Activated CD8-positive, alpha-beta T cell treated with anti-CD3 and anti-CD28 coated beads, Interleukin-2, amount 10 ng/mL, durations not matched to agents 7 days and 5 days (primary cell): ENCODE measurements at regions not wholly inside any gene's neighbourhood (a gene's known extent, or its start where the extent isn't known, plus 50 kb on each side); places are given as distances from the start of the nearest gene placed in this dataset.
"Not testable (repeated sequence)": the region's sequence is repeated elsewhere in the genome, so short reads cannot be mapped to it uniquely, and the experiment has no call there.

Source experiments
- ATAC-seq: fragments of 150-1000 bp; cut with Tn5 transposase; one replicate; pipeline ENCODE4 v1.10.0; 2021; ENCODE audit warnings: moderate library complexity
- CTCF ChIA-PET: fragments of 350-600 bp; sonication (Branson Sonifier 250); formaldehyde crosslinking; loops from one replicate; lab custom pipeline; 2021; ENCODE audit warnings: antibody characterized with exemption; lab: Charles Lee
- POLR2A ChIA-PET: fragments of 350-600 bp; sonication (Branson Sonifier 250); formaldehyde crosslinking; loops from one replicate; lab custom pipeline; 2021; ENCODE audit warnings: antibody characterized with exemption; lab: Charles Lee
- DNase-seq: peaks from one replicate; pipeline ENCODE4 v3.0.0-alpha.2; 2020
- H3K27ac Mint-ChIP-seq: one replicate; pipeline ENCODE4 v1.8.0; 2021; ENCODE audit warnings: mild to moderate bottlenecking, mixed read lengths
- H3K27me3 Mint-ChIP-seq: one replicate; pipeline ENCODE4 v1.8.0; 2021; ENCODE audit warnings: low read depth, mixed read lengths
- H3K36me3 Mint-ChIP-seq: one replicate; pipeline ENCODE4 v1.8.0; 2021; ENCODE audit warnings: low read depth, mixed read lengths
- H3K4me1 Mint-ChIP-seq: one replicate; pipeline ENCODE4 v1.8.0; 2021; ENCODE audit warnings: low read depth, mixed read lengths
- H3K4me3 Mint-ChIP-seq: one replicate; pipeline ENCODE4 v1.8.0; 2021; ENCODE audit warnings: mild to moderate bottlenecking, mixed read lengths
- H3K9me3 Mint-ChIP-seq: one replicate; pipeline ENCODE4 v1.8.0; 2022; ENCODE audit warnings: mixed read lengths; ENCODE audit not compliant: insufficient read depth

DNA sequence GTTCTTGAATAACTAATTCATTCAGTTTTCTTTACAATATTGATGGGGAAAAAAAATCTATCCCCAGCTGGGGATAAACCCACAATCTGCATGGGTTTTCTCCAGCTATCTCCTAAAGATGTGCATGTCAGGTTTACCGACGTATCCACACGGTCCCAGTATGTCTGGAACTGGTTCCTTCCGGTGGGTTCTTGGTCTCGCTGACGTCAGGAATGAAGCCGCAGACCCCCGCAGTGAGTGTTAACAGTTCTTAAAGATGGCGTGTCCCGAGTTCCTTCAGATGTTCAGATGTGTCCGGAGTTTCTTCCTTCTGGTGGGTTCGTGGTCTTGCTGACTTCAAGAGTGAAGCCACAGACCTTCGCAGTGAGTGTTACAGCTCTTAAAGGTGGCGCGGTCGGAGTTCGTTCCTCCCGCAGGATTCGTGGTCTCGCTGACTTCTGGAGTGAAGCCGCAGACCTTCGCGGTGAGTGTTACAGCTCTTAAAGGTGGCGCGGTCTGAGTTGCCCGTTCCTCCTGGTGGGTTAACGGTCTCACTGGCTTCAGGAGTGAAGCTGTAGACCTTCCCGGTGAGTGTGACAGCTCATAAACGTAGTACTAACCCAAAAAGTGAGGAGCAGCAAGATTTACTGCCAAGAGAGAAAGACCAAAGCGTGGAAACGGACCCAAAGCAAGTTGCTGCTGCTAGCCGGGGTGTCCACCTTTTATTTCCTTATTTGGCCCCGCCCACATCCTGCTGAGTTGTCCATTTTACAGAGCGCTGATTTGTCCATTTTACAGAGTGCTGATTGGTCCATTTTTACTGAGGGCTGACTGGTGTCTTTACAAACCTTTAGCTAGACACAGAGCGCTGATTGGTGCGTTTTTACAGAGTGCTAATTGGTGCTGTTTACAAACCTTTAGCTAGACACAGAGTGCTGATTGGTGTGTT, 195.1 kb upstream of the NR2F2 start:
- no peaks in the 10 kb centered on the region for H3K27me3 Mint-ChIP-seq

DNA sequence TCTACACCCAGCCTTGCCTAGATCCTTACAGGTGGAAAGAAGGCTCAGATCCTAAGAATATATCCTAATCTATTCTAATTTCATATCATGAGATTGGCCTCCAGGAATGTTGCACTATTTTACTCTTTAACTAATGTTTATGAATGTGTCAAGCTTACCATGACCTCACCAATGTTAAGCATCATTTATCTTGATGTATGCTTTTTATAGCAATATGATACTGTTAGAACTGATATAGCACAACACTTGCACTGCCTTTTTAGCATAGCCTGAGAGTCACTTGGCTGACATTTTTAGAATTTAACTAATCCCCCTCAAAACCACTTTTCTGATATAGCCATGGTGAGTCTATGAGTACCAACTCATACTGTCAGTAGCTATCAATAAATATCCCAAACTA, 191.5 kb upstream of the NR2F2 start:
- H3K27me3 Mint-ChIP-seq, result no peaks in the 10 kb centered on the region
- no peaks in the 10 kb centered on the region for H3K9me3 Mint-ChIP-seq
- H3K4me3 Mint-ChIP-seq, result no peak overlapping the region
- no peak for DNase-seq
- no peaks in the 10 kb centered on the region for H3K4me1 Mint-ChIP-seq
- no peaks in the 10 kb centered on the region for H3K36me3 Mint-ChIP-seq
- no peak for ATAC-seq
- no peak overlapping the region for H3K27ac Mint-ChIP-seq
- POLR2A ChIA-PET, result no interaction called here
- CTCF ChIA-PET, result no interaction called here

More for the DNA sequence above, 195.1 kb upstream of the NR2F2 start:
- DNase-seq (no peak), ATAC-seq (no peak)
- Mint-ChIP-seq H3K4me3 (no peak overlapping the region), H3K9me3 (no peaks in the 10 kb centered on the region), H3K4me1 (no peaks in the 10 kb centered on the region), H3K36me3 (no peaks in the 10 kb centered on the region), H3K27ac (no peak overlapping the region)
- POLR2A ChIA-PET, result no interaction called here
- CTCF ChIA-PET, result no interaction called here

DNA sequence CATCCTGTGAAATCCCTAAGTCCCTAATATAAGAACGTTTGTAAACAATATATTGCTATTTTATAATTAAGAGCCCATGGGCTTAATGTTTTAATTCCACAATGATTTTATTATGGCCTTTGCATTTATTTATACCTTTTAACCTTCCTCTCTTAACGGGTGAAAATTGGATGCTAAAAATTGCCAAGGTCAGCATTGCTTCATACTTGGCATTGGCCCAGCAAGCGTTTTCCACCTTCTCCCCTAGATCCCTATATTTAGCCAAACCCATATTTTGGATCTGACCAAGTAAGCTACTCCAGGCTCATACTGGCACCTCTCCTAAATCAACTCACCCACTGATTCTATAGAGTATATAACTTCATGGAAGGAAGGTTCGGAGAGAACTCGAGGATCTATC, 188.0 kb upstream of the NR2F2 start:
- Mint-ChIP-seq H3K27ac (no peak overlapping the region), H3K4me3 (no peak overlapping the region), H3K27me3 (no peaks in the 10 kb centered on the region), H3K36me3 (no peaks in the 10 kb centered on the region), H3K4me1 (no peaks in the 10 kb centered on the region), H3K9me3 (no peaks in the 10 kb centered on the region)
- DNase-seq (no peak), ATAC-seq (no peak)
- ChIA-PET POLR2A (no interaction called here), CTCF (no interaction called here)

DNA sequence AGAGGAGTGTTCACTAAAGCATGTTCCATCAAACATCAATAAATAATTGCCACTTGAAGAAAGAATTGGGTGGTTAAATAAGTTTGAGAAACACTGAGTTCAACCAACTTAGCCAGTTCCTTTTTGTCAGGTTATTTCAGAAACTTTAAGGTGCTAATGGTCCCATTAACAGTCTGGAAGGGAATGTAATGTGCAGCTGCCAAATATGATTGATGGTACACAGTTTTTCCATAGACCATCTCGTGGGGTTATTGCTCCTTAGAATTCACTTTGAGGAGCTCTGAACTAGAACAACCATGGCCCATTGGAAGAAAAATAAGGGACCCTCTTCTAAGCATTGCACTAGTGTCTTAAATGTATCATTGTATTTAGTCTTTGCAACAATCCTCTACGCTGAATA, 185.8 kb upstream of the NR2F2 start:
- no peak overlapping the region for H3K27ac Mint-ChIP-seq

DNA sequence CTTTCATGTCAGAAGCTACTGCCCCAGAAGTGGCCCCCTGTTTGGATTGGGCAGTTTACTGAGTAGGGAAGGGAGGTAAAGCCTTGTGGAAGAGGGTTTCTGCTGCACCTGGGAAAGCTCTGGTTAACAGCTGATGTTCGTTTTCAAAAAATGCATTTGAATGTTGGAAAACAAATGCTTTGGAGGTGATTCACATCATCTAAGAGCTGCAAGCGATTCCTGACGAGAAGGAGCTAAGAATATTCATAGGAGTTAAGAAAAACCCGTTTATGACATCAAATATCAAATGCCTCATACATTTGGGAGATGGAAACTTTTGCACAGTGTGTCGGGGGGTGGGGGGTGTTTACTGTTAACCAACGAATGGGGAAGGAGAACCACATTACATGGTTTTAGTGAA, 183.8 kb upstream of the NR2F2 start:
- H3K4me3 Mint-ChIP-seq, result no peak overlapping the region
- DNase-seq (no peak), ATAC-seq (no peak)
- CTCF ChIA-PET, result no interaction called here
- no peaks in the 10 kb centered on the region for H3K27me3 Mint-ChIP-seq
- no peaks in the 10 kb centered on the region for H3K36me3 Mint-ChIP-seq
- POLR2A ChIA-PET, result interaction anchor here (0.8 kb wide), 1 partner anchor 9 kb away, joined by 4 read pairs; no protein-coding TSS in a partner anchor
- no peaks in the 10 kb centered on the region for H3K4me1 Mint-ChIP-seq
- no peaks in the 10 kb centered on the region for H3K9me3 Mint-ChIP-seq
- H3K27ac Mint-ChIP-seq, result no peak overlapping the region

More for the DNA sequence above, 185.8 kb upstream of the NR2F2 start:
- no peak for ATAC-seq
- no peaks in the 10 kb centered on the region for H3K9me3 Mint-ChIP-seq
- DNase-seq, result no peak
- no peaks in the 10 kb centered on the region for H3K36me3 Mint-ChIP-seq
- POLR2A ChIA-PET, result no interaction called here
- CTCF ChIA-PET, result no interaction called here
- no peak overlapping the region for H3K4me3 Mint-ChIP-seq
- no peaks in the 10 kb centered on the region for H3K27me3 Mint-ChIP-seq
- no peaks in the 10 kb centered on the region for H3K4me1 Mint-ChIP-seq

DNA sequence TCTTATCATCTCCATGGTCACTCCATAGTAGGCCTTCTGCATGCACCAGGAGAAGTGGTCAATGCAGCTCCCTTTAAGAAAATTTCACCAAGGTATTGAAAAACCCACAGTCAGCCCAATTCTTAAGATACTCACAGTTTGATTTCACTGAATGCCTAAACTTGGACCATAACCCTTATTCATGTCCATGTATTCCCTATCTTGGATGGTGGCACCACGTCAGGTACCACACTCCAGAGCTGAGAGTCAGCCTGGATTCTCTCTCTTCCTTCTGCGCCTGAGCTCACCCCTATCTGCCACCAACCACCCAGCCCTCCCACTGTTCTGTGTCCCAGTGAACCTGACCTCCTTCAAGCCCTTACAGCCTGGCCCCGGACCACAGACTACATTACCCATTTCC, 183.2 kb upstream of the NR2F2 start:
- ChIA-PET POLR2A (no interaction called here), CTCF (no interaction called here)
- Mint-ChIP-seq H3K27me3 (no peaks in the 10 kb centered on the region), H3K27ac (no peak overlapping the region), H3K4me3 (no peak overlapping the region), H3K9me3 (no peaks in the 10 kb centered on the region), H3K4me1 (no peaks in the 10 kb centered on the region), H3K36me3 (no peaks in the 10 kb centered on the region)
- ATAC-seq (no peak), DNase-seq (no peak)

DNA sequence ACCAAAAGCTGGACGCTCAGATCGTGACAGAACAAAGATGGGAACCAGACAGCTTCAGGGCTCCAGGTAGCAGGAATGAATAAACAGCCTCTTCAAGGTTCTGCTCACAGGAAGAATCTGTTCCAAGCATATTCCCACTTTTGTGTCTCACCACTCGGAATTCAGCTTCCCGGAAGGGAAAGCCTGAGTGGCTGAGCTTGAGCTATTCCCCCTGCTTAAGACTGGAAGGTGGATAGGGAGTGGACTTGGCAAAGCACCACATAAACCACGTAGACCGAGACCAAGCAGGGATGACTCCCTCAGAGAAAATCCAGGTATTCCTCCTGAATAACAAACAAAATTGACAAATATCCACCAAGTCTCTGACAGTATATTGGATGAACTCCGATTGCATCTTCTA, 180.2 kb upstream of the NR2F2 start:
- no peaks in the 10 kb centered on the region for H3K36me3 Mint-ChIP-seq
- no peaks in the 10 kb centered on the region for H3K4me1 Mint-ChIP-seq
- no peaks in the 10 kb centered on the region for H3K9me3 Mint-ChIP-seq
- ATAC-seq (no peak), DNase-seq (no peak)
- CTCF ChIA-PET, result no interaction called here
- no peak overlapping the region for H3K27ac Mint-ChIP-seq
- POLR2A ChIA-PET, result no interaction called here
- no peak overlapping the region for H3K4me3 Mint-ChIP-seq
- H3K27me3 Mint-ChIP-seq, result no peaks in the 10 kb centered on the region

DNA sequence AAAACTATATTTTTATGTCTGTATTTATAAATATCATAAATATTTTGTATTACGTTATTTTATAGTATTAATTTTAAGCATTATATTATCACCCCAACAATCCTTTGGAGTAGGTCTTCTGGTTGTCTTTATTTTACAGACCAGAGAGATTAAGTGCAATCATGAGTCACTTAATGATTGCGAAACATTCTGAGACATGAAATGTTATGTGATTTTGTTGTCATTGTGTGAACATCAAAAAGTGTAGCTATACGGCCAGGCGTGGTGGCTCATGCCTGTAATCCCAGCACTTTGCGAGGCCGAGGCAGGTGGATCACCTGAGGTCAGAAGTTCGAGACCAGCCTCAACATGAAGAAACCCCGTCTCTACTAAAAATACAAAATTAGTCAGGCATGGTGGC, 178.8 kb upstream of the NR2F2 start:
- H3K36me3 Mint-ChIP-seq, DNase-seq, H3K27ac Mint-ChIP-seq, H3K4me1 Mint-ChIP-seq, H3K27me3 Mint-ChIP-seq, POLR2A ChIA-PET, H3K9me3 Mint-ChIP-seq, ATAC-seq, CTCF ChIA-PET, H3K4me3 Mint-ChIP-seq: not testable (repeated sequence)

DNA sequence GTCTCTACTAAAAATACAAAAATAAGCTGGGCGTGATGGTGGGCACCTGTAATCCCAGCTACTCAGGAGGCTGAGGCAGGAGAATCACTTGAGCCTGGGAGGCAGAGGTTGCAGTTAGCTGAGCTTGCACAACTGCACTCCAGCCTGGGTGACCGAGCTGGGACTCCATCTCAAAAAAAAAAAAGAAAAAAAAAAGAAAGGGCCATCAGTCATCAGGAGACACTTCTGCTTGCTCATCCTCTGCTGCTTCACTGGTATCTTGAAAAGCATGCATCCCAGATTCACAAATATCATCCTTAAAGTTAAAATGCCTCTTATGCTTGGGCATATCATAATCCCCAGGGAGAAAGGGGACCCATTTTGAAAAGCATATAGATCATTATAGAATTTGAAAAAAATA, 176.6 kb upstream of the NR2F2 start:
- Mint-ChIP-seq H3K36me3 (no peaks in the 10 kb centered on the region), H3K27ac (no peak overlapping the region), H3K4me1 (no peaks in the 10 kb centered on the region), H3K4me3 (no peak overlapping the region), H3K27me3 (no peaks in the 10 kb centered on the region), H3K9me3 (no peaks in the 10 kb centered on the region)
- ChIA-PET CTCF (no interaction called here), POLR2A (no interaction called here)
- DNase-seq, result no peak
- ATAC-seq, result no peak

DNA sequence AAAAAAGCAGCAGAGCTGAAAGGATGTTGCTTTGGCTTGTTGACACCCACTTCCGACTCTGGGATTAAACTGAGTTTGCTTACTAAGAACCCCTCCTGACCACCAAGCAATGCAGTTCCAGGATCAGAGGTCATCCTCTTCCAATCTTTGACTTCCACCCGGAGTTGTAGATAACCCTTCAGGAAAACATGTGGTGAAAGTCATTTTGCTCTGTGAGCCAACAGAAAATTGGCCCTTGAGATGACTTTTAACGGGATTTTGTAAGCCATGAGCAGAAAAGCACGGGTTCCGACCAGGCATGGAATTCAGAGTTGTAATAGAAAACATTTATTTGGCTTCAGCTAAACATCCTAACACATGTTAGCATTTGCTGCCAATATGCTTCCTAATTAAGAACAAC, 171.6 kb upstream of the NR2F2 start:
- H3K9me3 Mint-ChIP-seq, result no peaks in the 10 kb centered on the region
- H3K4me1 Mint-ChIP-seq, result no peaks in the 10 kb centered on the region
- DNase-seq (no peak), ATAC-seq (no peak)
- no peak overlapping the region for H3K4me3 Mint-ChIP-seq
- H3K27ac Mint-ChIP-seq, result no peak overlapping the region
- CTCF ChIA-PET, result no interaction called here
- no peaks in the 10 kb centered on the region for H3K36me3 Mint-ChIP-seq
- peaks cover 4% of the 10 kb centered on the region for H3K27me3 Mint-ChIP-seq
- POLR2A ChIA-PET, result no interaction called here

DNA sequence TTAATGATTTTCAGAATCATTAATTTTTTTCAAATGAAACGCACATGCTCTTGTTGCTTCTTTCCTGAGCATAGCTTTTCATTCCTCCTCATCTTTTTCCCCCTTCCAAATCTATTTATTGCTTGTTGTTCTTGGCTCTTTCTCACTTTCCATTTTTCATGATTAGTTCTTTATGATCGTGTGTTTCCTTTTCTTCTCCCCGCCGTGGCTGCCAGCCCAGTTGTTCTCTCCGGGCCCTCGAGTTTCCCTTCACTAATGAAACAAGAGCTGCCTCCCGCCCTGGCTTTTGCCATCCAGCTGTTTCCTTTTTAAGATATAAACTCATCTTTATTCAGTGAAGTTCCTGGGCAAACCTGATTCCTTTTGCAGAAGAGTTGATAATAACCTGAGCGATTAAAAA, 170.2 kb upstream of the NR2F2 start:
- no peaks in the 10 kb centered on the region for H3K4me1 Mint-ChIP-seq
- no peaks in the 10 kb centered on the region for H3K36me3 Mint-ChIP-seq
- no peak overlapping the region for H3K27ac Mint-ChIP-seq
- peaks cover 4% of the 10 kb centered on the region for H3K27me3 Mint-ChIP-seq
- no peak overlapping the region for H3K4me3 Mint-ChIP-seq
- ATAC-seq (no peak), DNase-seq (no peak)
- H3K9me3 Mint-ChIP-seq, result no peaks in the 10 kb centered on the region
- ChIA-PET POLR2A (no interaction called here), CTCF (no interaction called here)

DNA sequence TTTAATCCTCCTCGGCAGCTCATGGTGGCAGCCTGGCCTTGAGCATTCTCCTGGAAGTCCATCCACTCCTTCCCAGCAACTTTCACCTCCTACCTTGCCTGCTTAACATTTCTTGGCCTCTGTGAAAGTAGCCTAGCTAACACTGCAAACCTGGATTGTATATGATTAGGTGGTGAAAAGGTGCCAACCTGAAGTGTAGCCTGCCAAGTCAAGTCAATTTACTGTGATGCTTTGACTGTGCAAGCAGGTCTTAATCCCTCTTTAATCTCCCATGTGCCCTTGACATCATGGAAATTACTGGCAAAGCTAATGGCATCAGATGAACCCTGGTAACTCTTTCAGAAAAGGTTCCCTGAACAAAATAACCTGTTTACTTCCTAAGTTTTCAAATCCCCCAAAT, 169.7 kb upstream of the NR2F2 start:
- ChIA-PET POLR2A (no interaction called here), CTCF (no interaction called here)
- H3K27me3 Mint-ChIP-seq, result peaks cover 4% of the 10 kb centered on the region
- H3K36me3 Mint-ChIP-seq, result no peaks in the 10 kb centered on the region
- no peaks in the 10 kb centered on the region for H3K4me1 Mint-ChIP-seq
- no peak overlapping the region for H3K27ac Mint-ChIP-seq
- no peaks in the 10 kb centered on the region for H3K9me3 Mint-ChIP-seq
- no peak overlapping the region for H3K4me3 Mint-ChIP-seq
- ATAC-seq (no peak), DNase-seq (no peak)

DNA sequence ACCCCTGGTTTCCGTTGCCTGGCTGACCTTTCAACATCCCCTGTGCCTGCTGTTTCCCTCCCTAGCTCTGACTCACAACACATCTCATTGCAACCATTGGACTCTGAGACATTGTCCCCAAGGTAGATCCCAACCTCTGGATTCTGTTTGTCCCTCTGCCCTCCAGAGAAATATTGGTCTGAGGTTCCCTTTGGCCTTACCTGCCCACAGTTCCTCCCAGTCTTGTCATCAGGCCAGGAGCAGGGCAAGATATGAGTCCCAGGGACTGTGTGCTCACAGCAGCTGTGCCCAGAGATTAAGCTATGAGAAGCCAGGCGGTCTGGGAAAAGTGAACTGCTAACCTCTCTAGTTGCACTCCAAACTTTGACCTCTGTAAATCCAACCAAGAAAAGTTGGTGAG, 168.2 kb upstream of the NR2F2 start:
- POLR2A ChIA-PET, result no interaction called here
- H3K27me3 Mint-ChIP-seq, result peaks cover 4% of the 10 kb centered on the region

More for the DNA sequence above, 168.2 kb upstream of the NR2F2 start:
- Mint-ChIP-seq H3K27ac (no peak overlapping the region), H3K9me3 (no peaks in the 10 kb centered on the region), H3K4me1 (no peaks in the 10 kb centered on the region), H3K4me3 (no peak overlapping the region), H3K36me3 (no peaks in the 10 kb centered on the region)
- no peak for DNase-seq
- CTCF ChIA-PET, result no interaction called here
- ATAC-seq, result no peak
